ENCODE measurements at regions not wholly inside any gene's neighbourhood (a gene's known extent, or its start where the extent isn't known, plus 50 kb on each side); places are given as distances from the start of the nearest gene placed in this dataset.

- H3K4me1 Mint-ChIP-seq (ENCODE audit: low read depth): no peaks in the 10 kb centered on the region
- POLR2A ChIA-PET: no interaction called here
- intact Hi-C loops (cut with micrococcal nuclease): no loop called here
- H3K27ac Mint-ChIP-seq: no peak overlapping the region
- H3K4me3 Mint-ChIP-seq: no peak overlapping the region
- TF ChIP-seq CTCF (IDR thresholded peaks at IDR 0.05): no peak
- no peaks in the 10 kb centered on the region for H3K9me3 Mint-ChIP-seq
- DNase-seq: no peak
- H3K36me3 Mint-ChIP-seq (ENCODE audit: low read depth): no peaks in the 10 kb centered on the region
- CTCF ChIA-PET: no interaction called here
- no peak for ATAC-seq
- peaks cover 1% of the 10 kb centered on the region for H3K27me3 Mint-ChIP-seq
Measured at GRCh38 chr5:118529361-118530144, 458.8 kb downstream of the DTWD2 start.

- intact Hi-C loops (cut with micrococcal nuclease): no loop called here
- ATAC-seq (no peak), DNase-seq (no peak)
- ChIA-PET POLR2A (no interaction called here), CTCF (no interaction called here)
- no peaks in the 10 kb centered on the region for H3K9me3 Mint-ChIP-seq
- H3K27ac Mint-ChIP-seq: no peak overlapping the region
- H3K4me3 Mint-ChIP-seq: no peak overlapping the region
- H3K36me3 Mint-ChIP-seq (ENCODE audit: low read depth): no peaks in the 10 kb centered on the region
- peaks cover 1% of the 10 kb centered on the region for H3K27me3 Mint-ChIP-seq
- no peaks in the 10 kb centered on the region for H3K4me1 Mint-ChIP-seq (ENCODE audit: low read depth)
- TF ChIP-seq CTCF (IDR thresholded peaks at IDR 0.05): no peak
Measured at GRCh38 chr5:118522626-118523025, 465.7 kb downstream of the DTWD2 start.

- no peak overlapping the region for H3K4me3 Mint-ChIP-seq
- CTCF ChIA-PET: no interaction called here
Measured at GRCh38 chr5:118520771-118521415, 467.5 kb downstream of the DTWD2 start.

GRCh38 chr5:118519466-118519865 lies 468.9 kb downstream of the DTWD2 start:
- no peaks in the 10 kb centered on the region for H3K36me3 Mint-ChIP-seq (ENCODE audit: low read depth)
- POLR2A ChIA-PET: no interaction called here
- no peaks in the 10 kb centered on the region for H3K27me3 Mint-ChIP-seq
- H3K4me3 Mint-ChIP-seq: no peak overlapping the region
- no peaks in the 10 kb centered on the region for H3K9me3 Mint-ChIP-seq
- ATAC-seq (no peak), DNase-seq (no peak)
- intact Hi-C loops (cut with micrococcal nuclease): no loop called here
- H3K27ac Mint-ChIP-seq: no peak overlapping the region
- no peak for TF ChIP-seq CTCF (IDR thresholded peaks at IDR 0.05)
- CTCF ChIA-PET: no interaction called here
- H3K4me1 Mint-ChIP-seq (ENCODE audit: low read depth): no peaks in the 10 kb centered on the region

More at GRCh38 chr5:118520771-118521415, 467.5 kb downstream of the DTWD2 start:
- intact Hi-C loops (cut with micrococcal nuclease): no loop called here
- Mint-ChIP-seq H3K27ac (no peak overlapping the region), H3K27me3 (peaks cover 1% of the 10 kb centered on the region), H3K36me3 (ENCODE audit: low read depth) (no peaks in the 10 kb centered on the region), H3K9me3 (no peaks in the 10 kb centered on the region), H3K4me1 (ENCODE audit: low read depth) (no peaks in the 10 kb centered on the region)
- ATAC-seq: no peak
- no peak for DNase-seq
- TF ChIP-seq CTCF (IDR thresholded peaks at IDR 0.05): no peak
- POLR2A ChIA-PET: no interaction called here

GRCh38 chr5:118518720-118519119 lies 469.6 kb downstream of the DTWD2 start:
- POLR2A ChIA-PET: no interaction called here
- H3K27ac Mint-ChIP-seq: no peak overlapping the region
- no peaks in the 10 kb centered on the region for H3K36me3 Mint-ChIP-seq (ENCODE audit: low read depth)

More at GRCh38 chr5:118518720-118519119, 469.6 kb downstream of the DTWD2 start:
- Mint-ChIP-seq H3K9me3 (no peaks in the 10 kb centered on the region), H3K4me3 (no peak overlapping the region), H3K27me3 (no peaks in the 10 kb centered on the region), H3K4me1 (ENCODE audit: low read depth) (no peaks in the 10 kb centered on the region)
- DNase-seq: no peak
- CTCF ChIA-PET: no interaction called here
- ATAC-seq: no peak
- no peak for TF ChIP-seq CTCF (IDR thresholded peaks at IDR 0.05)
- intact Hi-C loops (cut with micrococcal nuclease): no loop called here
